H1 (cell line): ENCODE measurements at regions not wholly inside any gene's neighbourhood (a gene's known extent, or its start where the extent isn't known, plus 50 kb on each side); places are given as distances from the start of the nearest gene placed in this dataset.
A peak's percentile ranks its signal among the peaks of the same experiment; 100 is the strongest.

Source experiments
- CTCF ChIA-PET: fragments of 300-600 bp; sonication (Branson Sonifier 250); formaldehyde crosslinking; loops from one replicate; lab custom pipeline; 2021; ENCODE audit not compliant: partially characterized antibody; lab: Charles Lee
- POLR2A ChIA-PET: fragments of 300-600 bp; sonication (Branson Sonifier 250); formaldehyde crosslinking; loops from one replicate; lab custom pipeline; 2021; ENCODE audit warnings: inconsistent platforms; ENCODE audit not compliant: partially characterized antibody; lab: Charles Lee
- DNase-seq, 2 experiments: peaks; one replicate each; pipeline versions ENCODE4 v3.0.0 to v3.0.0-alpha.2; 2010 to 2022; ENCODE audit warnings: low spot score in 2 of 2, low read depth in 1 of 2, mixed read lengths in 1 of 2
- FAIRE-seq: peaks from 2 replicates; lab custom pipeline; 2011; peaks lifted over from hg19 to GRCh38; lab: Jason Lieb, UNC
- H2AFZ ChIP-seq: 2 replicates; pipeline ENCODE4 v1.8.1; 2012; ENCODE audit warnings: low read length, inconsistent platforms
- H2AK5ac ChIP-seq: 2 replicates; pipeline ENCODE4 v1.6.1; 2013; ENCODE audit warnings: low read depth, low read length
- H2BK120ac ChIP-seq: replicated peaks from 2 replicates; pipeline ENCODE3; 2013; ENCODE audit warnings: low read depth, low read length, inconsistent platforms
- H2BK12ac ChIP-seq: 2 replicates; pipeline ENCODE4 v1.6.1; 2013; ENCODE audit warnings: low read depth, low read length
- H2BK15ac ChIP-seq: 2 replicates; pipeline ENCODE4 v1.6.1; 2013; ENCODE audit warnings: low read length
- H2BK20ac ChIP-seq: 2 replicates; pipeline ENCODE4 v1.6.1; 2013; ENCODE audit warnings: low read length
- H2BK5ac ChIP-seq: 2 replicates; pipeline ENCODE4 v1.6.1; 2013; ENCODE audit warnings: low read depth, low read length
- H3K14ac ChIP-seq: 2 replicates; pipeline ENCODE4 v1.6.1; 2013; ENCODE audit warnings: inconsistent platforms; ENCODE audit not compliant: insufficient read length
- H3K18ac ChIP-seq: 2 replicates; pipeline ENCODE4 v1.6.1; 2013; ENCODE audit warnings: low read length; ENCODE audit errors: extremely low read depth
- H3K23ac ChIP-seq: 2 replicates; pipeline ENCODE4 v1.6.1; 2013; ENCODE audit warnings: inconsistent platforms; ENCODE audit not compliant: insufficient read length
- H3K23me2 ChIP-seq: 2 replicates; pipeline ENCODE4 v1.6.1; 2013; ENCODE audit warnings: low read depth, low read length
- H3K27ac ChIP-seq: 2 replicates; pipeline ENCODE4 v1.6.1; 2011; ENCODE audit warnings: low read depth, low read length, inconsistent platforms
- H3K27me3 ChIP-seq, 4 experiments: replicated peaks in 1 of 4; 1 replicate in 1 of 4; 2 replicates in 3 of 4; pipeline versions ENCODE4 v1.6.1 to v1.8.1; 2011 to 2013; ENCODE audit warnings: low read length in 3 of 4, mild to moderate bottlenecking in 3 of 4, inconsistent platforms in 2 of 4, mixed read lengths in 2 of 4, moderate library complexity in 1 of 4; ENCODE audit not compliant: control insufficient read depth in 3 of 4, insufficient read depth in 3 of 4; ENCODE audit errors: extremely low read depth in 1 of 4
- H3K36me3 ChIP-seq, 4 experiments: 2 replicates each; pipeline versions ENCODE4 v1.6.1 to v1.8.1; 2011 to 2013; ENCODE audit warnings: mild to moderate bottlenecking in 4 of 4, low read length in 3 of 4, moderate library complexity in 2 of 4, control low read depth in 1 of 4, inconsistent platforms in 1 of 4; ENCODE audit not compliant: insufficient read depth in 4 of 4, control insufficient read depth in 2 of 4
- H3K4ac ChIP-seq: replicated peaks from 2 replicates; pipeline ENCODE3; 2013; ENCODE audit warnings: low read length, low read depth, mixed read lengths, inconsistent platforms; ENCODE audit not compliant: insufficient read length
- H3K4me1 ChIP-seq, 4 experiments: replicated peaks in 1 of 4; 1 replicate in 1 of 4; 2 replicates in 3 of 4; pipeline versions ENCODE4 v1.6.1 to v1.8.1; 2011 to 2013; ENCODE audit warnings: low read length in 3 of 4, inconsistent platforms in 2 of 4, mixed read lengths in 1 of 4; ENCODE audit not compliant: insufficient read depth in 4 of 4, control insufficient read depth in 3 of 4
- H3K4me2 ChIP-seq, 2 experiments: 2 replicates each; pipeline versions ENCODE4 v1.6.1 to v1.8.1; 2011 to 2013; ENCODE audit warnings: low read depth in 2 of 2, low read length in 2 of 2, control low read depth in 1 of 2, inconsistent platforms in 1 of 2, mild to moderate bottlenecking in 1 of 2; ENCODE audit not compliant: insufficient read depth in 1 of 2
- H3K4me3 ChIP-seq, 4 experiments: fragments of 200-600, 300-600 bp in 1 of 4; sonication (generic), shearing (Covaris generic), sonication (Bioruptor Twin) in 1 of 4; 2 replicates each; pipeline versions ENCODE4 v1.5.1 to v1.8.1; 2011 to 2016; ENCODE audit warnings: low read length in 4 of 4, low read depth in 3 of 4, control low read depth in 2 of 4, inconsistent platforms in 2 of 4, mild to moderate bottlenecking in 2 of 4, mixed read lengths in 1 of 4, moderate library complexity in 1 of 4; ENCODE audit not compliant: insufficient read depth in 2 of 4; ENCODE audit errors: extremely low read depth in 1 of 4
- H3K56ac ChIP-seq: replicated peaks from 2 replicates; pipeline ENCODE3; 2013; ENCODE audit warnings: low read depth, mild to moderate bottlenecking, mixed read lengths, low read length, inconsistent platforms; ENCODE audit not compliant: insufficient read length
- H3K79me1 ChIP-seq: 2 replicates; pipeline ENCODE4 v1.6.1; 2013; ENCODE audit warnings: low read depth, low read length, control low read depth
- H3K79me2 ChIP-seq, 2 experiments: 2 replicates each; pipeline versions ENCODE4 v1.6.1 to v1.8.1; 2012 to 2013; ENCODE audit warnings: low read length in 2 of 2, mild to moderate bottlenecking in 2 of 2, inconsistent platforms in 1 of 2; ENCODE audit not compliant: insufficient read depth in 2 of 2, control insufficient read depth in 1 of 2
- H3K9ac ChIP-seq, 4 experiments: replicated peaks in 1 of 4; 1 replicate in 1 of 4; 2 replicates in 3 of 4; pipeline versions ENCODE4 v1.6.1 to v1.8.1; 2011 to 2013; ENCODE audit warnings: low read depth in 3 of 4, low read length in 3 of 4, control low read depth in 2 of 4, mild to moderate bottlenecking in 2 of 4, moderate library complexity in 2 of 4, inconsistent platforms in 1 of 4; ENCODE audit errors: extremely low read depth in 1 of 4
- H3K9me3 ChIP-seq, 2 experiments: 2 replicates each; pipeline versions ENCODE4 v1.6.1 to v1.8.1; 2012 to 2013; ENCODE audit warnings: mild to moderate bottlenecking in 2 of 2, moderate library complexity in 2 of 2, control low read depth in 1 of 2, inconsistent platforms in 1 of 2, low read depth in 1 of 2, low read length in 1 of 2, mixed read lengths in 1 of 2; ENCODE audit not compliant: insufficient read depth in 2 of 2
- H4K20me1 ChIP-seq, 2 experiments: replicated peaks in 1 of 2; 2 replicates each; pipeline versions ENCODE3 to v1.8.1; 2011 to 2013; ENCODE audit warnings: inconsistent platforms in 2 of 2, low read length in 2 of 2, mild to moderate bottlenecking in 1 of 2; ENCODE audit not compliant: insufficient read depth in 2 of 2, control insufficient read depth in 1 of 2
- H4K5ac ChIP-seq: 2 replicates; pipeline ENCODE4 v1.6.1; 2013; ENCODE audit warnings: low read length, low read depth, mixed read lengths, inconsistent platforms; ENCODE audit not compliant: insufficient read length
- H4K8ac ChIP-seq: 2 replicates; pipeline ENCODE4 v1.8.0; 2013; ENCODE audit warnings: mild to moderate bottlenecking, moderate library complexity, low read length, inconsistent platforms; ENCODE audit not compliant: insufficient read depth; ENCODE audit errors: extremely low read depth
- H4K91ac ChIP-seq: replicated peaks from 2 replicates; pipeline ENCODE3; 2013; ENCODE audit warnings: low read length, mixed read lengths, inconsistent platforms; ENCODE audit not compliant: insufficient read length
- BRCA1 ChIP-seq: IDR thresholded peaks from 2 replicates; pipeline ENCODE4 v1.6.1; 2012; ENCODE audit warnings: low read depth, low read length, improper control_type of control experiment
- CBX5 ChIP-seq: fragments of 300-800, 300-1000 bp; sonication (generic); IDR thresholded peaks from 2 replicates; pipeline ENCODE4 v1.7.1; 2016; ENCODE audit warnings: antibody characterized with exemption, low read length, low read depth
- EGR1 ChIP-seq: IDR thresholded peaks from 2 replicates; pipeline ENCODE4 v1.6.1; 2011; ENCODE audit warnings: low read depth, low read length, borderline replicate concordance
- GABPA ChIP-seq: IDR thresholded peaks from 2 replicates; pipeline ENCODE4 v1.6.1; 2011; ENCODE audit warnings: mild to moderate bottlenecking, low read length, moderate library complexity, borderline replicate concordance; ENCODE audit not compliant: insufficient read depth
- JUN ChIP-seq: IDR thresholded peaks from 2 replicates; pipeline ENCODE4 v1.6.1; 2011; ENCODE audit warnings: low read depth, mild to moderate bottlenecking, improper control_type of control experiment, low read length
- NRF1 ChIP-seq: IDR thresholded peaks from 2 replicates; pipeline ENCODE4 v1.6.1; 2011; ENCODE audit warnings: mild to moderate bottlenecking, low read depth, low read length, improper control_type of control experiment
- POU5F1 ChIP-seq: IDR thresholded peaks from 2 replicates; pipeline ENCODE4 v1.6.1; 2011; ENCODE audit warnings: low read depth, mild to moderate bottlenecking, low read length, moderate library complexity
- SP2 ChIP-seq: IDR thresholded peaks from 2 replicates; pipeline ENCODE4 v1.6.1; 2012; ENCODE audit warnings: mild to moderate bottlenecking, low read length, inconsistent platforms
- WGBS, 2 experiments: shearing (Covaris generic) in 1 of 2; methylation state at CpG; one replicate each; pipeline versions ENCODE4 v1.1.6 to v1.1.7; 2013 to 2015; ENCODE audit warnings: low lambda C conversion rate in 2 of 2, mixed read lengths in 2 of 2, inconsistent platforms in 1 of 2, low coverage in 1 of 2, missing lambda C conversion rate in 1 of 2; ENCODE audit not compliant: insufficient replicate concordance in 2 of 2, insufficient coverage in 1 of 2, insufficient read length in 1 of 2; ENCODE audit errors: extremely low coverage in 1 of 2, missing lambda C conversion rate in 1 of 2; 5-methylcytosine and 5-hydroxymethylcytosine counted together

GRCh38 chr6:44671333-44671732 lies 283.8 kb downstream of the CDC5L start:
- no peak overlapping the region for H2BK15ac ChIP-seq
- no peak overlapping the region for H2BK120ac ChIP-seq
- 60% methylated on average over 4 of the region's 4 CpGs; no CpG with 5 or more reads in 1 of the 2 experiments for WGBS, 2 experiments
- no peak overlapping the region for H4K8ac ChIP-seq
- H2AFZ ChIP-seq = no peak overlapping the region
- H3K9ac ChIP-seq = no peak overlapping the region
- CTCF ChIA-PET = interaction anchor here (0.6 to 2.4 kb wide), 10 partner anchors 9 to 750 kb away, joined by 3 to 19 read pairs (median 4); no protein-coding TSS in a partner anchor
- H4K20me1 ChIP-seq = no peaks in the 10 kb centered on the region
- H3K23me2 ChIP-seq = no peaks in the 10 kb centered on the region
- H3K23ac ChIP-seq = no peak overlapping the region
- H3K4me3 ChIP-seq = no peak overlapping the region
- peak overlapping the region; percentile 89; the same call in 1 of the 2 replicates for H2BK20ac ChIP-seq
- H3K4me2 ChIP-seq = no peak overlapping the region
- H2BK5ac ChIP-seq = no peak overlapping the region
- H3K9me3 ChIP-seq = no peaks in the 10 kb centered on the region
- no peaks in the 10 kb centered on the region for H3K36me3 ChIP-seq
- FAIRE-seq (no peak), DNase-seq (no peak)
- TF ChIP-seq JUN = no peak
- TF ChIP-seq BRCA1 = no peak
- no peak for TF ChIP-seq GABPA
- no peak for TF ChIP-seq NRF1
- TF ChIP-seq EGR1 = no peak
- no peak for TF ChIP-seq POU5F1
- no peak for TF ChIP-seq SP2
- no peak for TF ChIP-seq CBX5
- no peak overlapping the region for H4K5ac ChIP-seq
- no peak overlapping the region for H3K56ac ChIP-seq
- no peak overlapping the region for H3K14ac ChIP-seq
- no peaks in the 10 kb centered on the region; a peak in 1 of 7 replicates for H3K27me3 ChIP-seq
- H3K4me1 ChIP-seq = peaks cover 0 to 24% (median 14%) of the 10 kb centered on the region in 4 experiments; a peak in 6 of 7 replicates
- peak overlapping the region; percentile 64 for H2BK12ac ChIP-seq
- no peak overlapping the region for H4K91ac ChIP-seq
- H2AK5ac ChIP-seq = no peak overlapping the region
- POLR2A ChIA-PET = interaction anchor here (1.3 kb wide), 1 partner anchor 9 kb away, joined by 3 read pairs; no protein-coding TSS in a partner anchor
- H3K79me1 ChIP-seq = no peaks in the 10 kb centered on the region
- H3K4ac ChIP-seq = no peak overlapping the region
- no peak overlapping the region for H3K27ac ChIP-seq
- no peak overlapping the region for H3K18ac ChIP-seq
- no peaks in the 10 kb centered on the region for H3K79me2 ChIP-seq
